ENCODE measurements at regions not wholly inside any gene's neighbourhood (a gene's known extent, or its start where the extent isn't known, plus 50 kb on each side); places are given as distances from the start of the nearest gene placed in this dataset.

DNA sequence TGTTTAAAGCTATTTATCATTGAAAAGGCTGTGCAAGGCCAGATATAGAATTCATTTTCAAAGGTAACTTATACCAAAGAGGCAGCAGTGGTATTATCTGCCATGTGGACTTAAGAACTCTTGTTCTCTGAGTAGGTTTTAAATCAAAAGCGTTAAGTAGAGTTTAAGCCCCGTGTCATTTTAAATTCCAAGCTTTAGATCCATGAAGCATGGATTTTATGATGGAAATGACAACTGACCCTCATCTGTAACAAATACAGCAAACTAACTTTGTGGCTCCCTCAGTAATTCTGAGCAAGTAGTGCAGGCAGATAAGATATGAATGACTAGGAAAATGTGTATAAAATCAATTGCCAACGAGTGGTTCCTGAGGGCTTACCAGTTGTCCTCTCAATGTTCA is 247.0 kb downstream of the WDR11 start:
- DNase-seq, result no peak

DNA sequence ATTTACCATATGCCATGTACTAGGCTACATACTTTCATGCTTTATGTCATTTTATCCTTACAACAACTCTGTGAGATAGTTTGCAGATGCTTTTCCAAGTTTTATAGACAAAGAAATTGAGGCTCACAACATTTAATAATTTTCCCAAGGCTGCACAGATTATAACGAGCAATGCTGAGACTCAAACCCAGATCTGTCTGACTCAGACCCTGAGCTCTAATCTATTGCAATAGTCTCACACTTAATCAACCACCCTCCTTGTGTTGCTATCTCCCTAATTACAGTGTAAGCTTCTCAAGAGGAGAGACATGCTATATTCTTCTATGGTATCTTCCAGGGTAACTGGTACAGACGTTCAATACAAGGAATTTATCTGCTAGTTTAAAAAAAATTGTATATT is 247.6 kb downstream of the WDR11 start:
- no peak for DNase-seq

DNA sequence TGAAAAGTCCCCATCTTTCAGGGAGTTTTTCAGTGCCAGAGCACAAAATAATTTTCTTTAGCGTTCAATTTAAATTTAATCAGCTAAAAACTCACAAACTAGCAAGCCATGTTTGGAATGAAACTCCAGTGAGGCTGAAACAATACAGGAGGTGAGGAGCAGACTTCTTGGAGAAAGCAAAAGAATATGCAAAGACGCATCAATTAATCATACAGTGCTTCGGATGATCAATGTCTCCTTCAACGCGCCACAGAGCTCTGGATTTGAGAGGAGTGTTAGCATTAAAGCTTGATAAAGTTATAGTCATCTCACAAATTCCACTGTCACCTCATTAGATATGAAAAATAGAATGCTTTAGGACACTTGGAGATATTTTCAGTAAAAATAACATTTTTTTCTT is 248.0 kb downstream of the WDR11 start:
- DNase-seq, result no peak

- DNase-seq, result no peak
Measured at GRCh38 chr10:121099592-121099991, 248.4 kb downstream of the WDR11 start.

- no peak for DNase-seq
Measured at GRCh38 chr10:121101561-121101960, 250.4 kb downstream of the WDR11 start.

DNA sequence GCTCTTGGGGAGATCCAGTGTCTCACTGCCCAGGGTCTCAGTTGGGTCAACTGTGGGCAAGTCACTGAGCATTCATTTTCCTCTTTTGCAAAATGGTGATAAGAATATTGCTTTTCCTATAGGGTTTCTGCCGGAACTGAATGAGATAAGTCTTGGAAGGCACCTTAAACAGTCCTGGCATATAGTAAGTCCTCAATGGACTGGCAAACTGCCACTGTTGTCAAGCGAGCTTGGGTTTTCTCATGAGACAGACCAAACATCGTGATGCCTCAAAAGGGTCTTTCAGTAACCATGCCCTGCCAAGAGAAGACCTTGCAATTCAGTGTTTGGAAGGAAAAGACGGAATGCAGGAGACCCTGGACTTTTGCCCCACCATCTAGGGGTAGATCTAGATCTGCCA is 251.5 kb downstream of the WDR11 start:
- DNase-seq, result no peak

- no peak for DNase-seq
Measured at GRCh38 chr10:121104476-121105111, 253.4 kb downstream of the WDR11 start.

DNA sequence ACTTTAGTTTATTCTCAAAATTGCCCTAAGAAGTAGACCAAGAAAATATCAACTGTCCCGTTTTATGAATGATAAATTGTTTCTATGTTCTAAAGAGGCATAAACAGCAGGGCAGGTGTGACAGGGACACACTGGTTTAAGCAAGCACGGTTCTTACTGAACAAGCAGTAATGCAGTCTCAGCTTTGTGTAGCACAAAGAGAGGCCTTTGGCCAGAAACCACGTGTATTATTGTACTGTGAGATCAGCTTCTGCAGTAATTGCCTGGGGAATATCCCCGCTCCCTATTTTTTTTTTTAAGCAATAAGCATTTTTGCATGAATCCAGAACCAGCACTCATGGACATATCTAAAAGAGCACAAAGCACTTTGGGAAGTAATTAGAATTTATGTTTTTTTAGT is 255.4 kb downstream of the WDR11 start:
- DNase-seq, result peak in 1 of 3 donors; percentile 52

GRCh38 chr10:121108051-121108450 is 256.9 kb downstream of the WDR11 start:
- DNase-seq, result no peak

DNA sequence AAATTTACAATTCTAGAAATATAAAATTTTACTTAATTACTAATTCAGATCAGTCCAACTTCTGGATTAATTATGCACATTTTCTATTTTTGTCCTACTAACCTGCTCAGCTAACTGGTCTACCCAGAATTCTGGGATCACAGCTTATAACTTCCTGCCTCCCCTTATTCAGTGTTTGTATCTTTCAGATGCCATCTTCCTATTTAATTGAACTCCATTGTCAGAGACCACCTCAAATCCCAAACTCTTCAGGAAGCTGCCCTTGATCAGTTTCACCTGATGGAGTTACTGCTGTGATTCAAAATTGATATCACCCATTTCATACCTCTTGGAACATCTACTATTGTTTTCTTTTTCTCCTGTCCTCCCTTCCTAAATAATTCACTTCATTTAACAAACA is 259.2 kb downstream of the WDR11 start:
- no peak for DNase-seq

DNA sequence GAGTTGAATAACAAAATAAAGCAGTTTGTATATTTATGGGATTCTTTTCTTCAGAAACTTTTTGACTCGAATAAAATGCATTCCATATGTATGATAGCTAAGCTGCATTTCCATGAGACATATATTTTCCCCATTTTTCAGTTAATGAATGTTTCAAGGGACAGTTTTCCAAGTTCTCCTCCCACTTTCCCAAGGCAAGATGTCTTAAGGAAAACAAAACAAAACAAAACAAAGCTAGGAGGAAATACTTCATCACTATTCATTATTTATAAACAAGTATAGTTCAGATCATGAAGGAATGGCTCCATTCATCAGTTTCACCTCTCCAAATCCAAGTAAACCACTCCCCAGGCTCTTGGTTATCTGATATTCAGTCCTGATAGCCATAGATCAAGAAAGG is 261.0 kb downstream of the WDR11 start:
- DNase-seq, result peak in 1 of 3 donors; percentile 71

- peak in 1 of 3 donors; percentile 38 for DNase-seq
Measured at GRCh38 chr10:121112579-121113384, 261.6 kb downstream of the WDR11 start.

DNA sequence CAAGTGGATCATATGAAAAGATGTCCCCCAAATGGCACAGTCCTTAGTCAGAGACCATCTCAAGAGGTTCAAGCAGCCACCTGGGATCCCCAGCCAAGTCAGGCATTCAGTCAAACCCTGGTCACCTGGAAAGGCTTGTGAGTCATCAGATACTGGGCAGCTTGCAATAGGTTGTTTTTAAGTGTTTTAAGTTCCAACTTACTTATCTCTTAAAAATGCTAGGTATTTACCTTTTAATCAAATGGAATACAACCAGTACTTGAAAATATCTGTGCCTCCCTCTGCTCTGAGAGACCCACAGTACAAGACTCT is 262.2 kb downstream of the WDR11 start:
- no peak for DNase-seq

GRCh38 chr10:121113911-121114310 is 262.7 kb downstream of the WDR11 start:
- no peak for DNase-seq

GRCh38 chr10:121115154-121115553 is 264.0 kb downstream of the WDR11 start:
- no peak for DNase-seq

GRCh38 chr10:121121462-121121861 is 270.3 kb downstream of the WDR11 start:
- no peak for DNase-seq

- no peak for DNase-seq
Measured at GRCh38 chr10:121127151-121127906, 276.2 kb downstream of the WDR11 start.

- peak in 1 of 3 donors; percentile 22 for DNase-seq
Measured at GRCh38 chr10:121128164-121128563, 277.0 kb downstream of the WDR11 start.

DNA sequence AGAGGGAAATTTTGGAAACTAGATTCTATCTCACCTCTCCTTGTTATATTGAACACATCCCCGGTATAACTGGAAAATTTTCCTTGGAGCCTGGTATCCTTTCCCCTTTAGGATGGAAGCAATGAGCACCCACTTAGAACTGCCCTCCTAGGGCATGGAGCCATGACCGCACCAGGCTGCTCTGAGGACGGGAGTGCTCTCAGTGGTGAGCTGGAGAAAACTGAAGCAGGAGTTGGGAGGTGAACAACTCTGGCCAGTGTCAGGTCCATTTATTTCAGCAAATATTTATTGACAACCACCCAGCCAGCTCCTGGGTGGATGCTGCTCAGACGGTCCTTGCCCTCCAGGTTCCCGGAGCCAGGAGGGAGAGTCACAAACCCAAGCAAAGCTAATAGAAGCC is 278.1 kb downstream of the WDR11 start:
- DNase-seq, result no peak

DNA sequence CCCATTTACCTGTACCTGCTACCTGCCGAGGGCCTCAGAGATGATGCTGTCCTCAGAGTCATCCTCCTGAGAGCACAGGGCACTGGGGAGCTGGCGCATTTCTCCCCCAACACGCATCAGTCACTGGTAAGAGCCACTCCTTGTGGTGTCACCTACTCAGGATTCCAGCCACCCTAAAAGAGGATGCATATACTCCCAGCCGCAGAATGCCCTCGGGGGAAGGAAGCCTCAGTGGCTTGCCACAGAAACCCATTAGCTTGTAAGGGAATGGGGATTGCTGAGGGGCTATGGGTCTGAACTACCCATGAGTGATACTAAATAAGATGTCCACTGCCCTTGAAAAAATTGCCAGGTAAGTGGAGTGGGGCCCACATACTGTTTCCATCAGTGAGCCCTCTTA is 279.2 kb downstream of the WDR11 start:
- no peak for DNase-seq

- no peak for DNase-seq
Measured at GRCh38 chr10:121131014-121131413, 279.9 kb downstream of the WDR11 start.

DNA sequence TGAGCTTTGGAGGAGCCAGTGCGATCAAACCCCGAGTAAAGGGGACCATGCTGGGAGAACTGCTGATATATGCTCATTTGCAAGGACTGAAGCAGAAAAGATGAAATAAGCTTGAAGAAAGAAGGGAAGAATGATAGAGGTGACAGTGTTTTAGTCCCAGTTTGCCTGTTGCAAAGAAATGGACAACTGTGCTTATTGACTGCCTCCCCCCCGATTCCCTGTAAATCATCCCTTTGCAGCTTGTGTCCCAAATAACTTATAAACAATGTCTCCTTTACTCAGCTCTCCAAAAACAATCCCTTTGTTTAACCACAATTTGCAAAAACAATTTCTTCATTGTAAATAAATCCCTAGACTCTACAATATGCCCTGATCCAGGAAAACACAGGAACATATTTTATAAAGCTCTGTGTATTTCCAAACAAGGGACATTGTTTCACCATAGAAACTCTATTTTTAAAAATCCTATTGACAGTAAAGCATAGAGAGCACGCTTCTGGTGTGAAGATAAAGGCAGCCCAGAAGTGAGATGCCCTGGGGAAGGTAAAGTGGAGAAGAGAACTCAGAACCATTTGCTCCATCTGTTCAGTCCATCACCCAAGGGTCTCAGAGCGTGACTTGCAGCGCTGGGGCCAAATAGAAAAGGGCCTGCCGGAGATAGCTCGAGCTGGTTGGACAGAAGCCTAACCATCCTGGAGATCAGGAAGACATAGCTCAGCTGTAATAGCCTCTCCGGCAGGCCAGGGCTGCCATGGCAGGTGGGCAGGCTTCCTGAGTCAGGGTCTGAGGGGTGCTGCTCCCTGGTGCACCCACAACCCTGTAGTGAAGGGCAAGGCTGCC is 280.5 kb downstream of the WDR11 start:
- peak; percentile 6 to 77 (median 28) for DNase-seq

Measured in muscle of back (tissue), 3 donors.